Type B pancreatic cell (in vitro differentiated cells): ENCODE measurements at regions not wholly inside any gene's neighbourhood (a gene's known extent, or its start where the extent isn't known, plus 50 kb on each side); places are given as distances from the start of the nearest gene placed in this dataset.

Experiments used
- DNase-seq: peaks from one replicate; pipeline ENCODE4 v3.0.0; 2021; ENCODE audit warnings: mixed read lengths; ENCODE audit not compliant: unreplicated experiment; ENCODE audit errors: extremely low spot score
- H3K27ac Mint-ChIP-seq: 2 replicates; pipeline ENCODE4 v1.8.0; 2021; ENCODE audit warnings: mild to moderate bottlenecking, mixed read lengths
- H3K27me3 Mint-ChIP-seq: 2 replicates; pipeline ENCODE4 v1.8.0; 2021; ENCODE audit warnings: mixed read lengths
- H3K36me3 Mint-ChIP-seq: 2 replicates; pipeline ENCODE4 v1.8.0; 2021; ENCODE audit warnings: mixed read lengths
- H3K4me1 Mint-ChIP-seq: one replicate; pipeline ENCODE4 v1.8.0; 2021; ENCODE audit warnings: mixed read lengths; ENCODE audit not compliant: unreplicated experiment
- H3K4me3 Mint-ChIP-seq: 2 replicates; pipeline ENCODE4 v1.8.0; 2021; ENCODE audit warnings: mild to moderate bottlenecking, mixed read lengths
- H3K9me3 Mint-ChIP-seq: 2 replicates; pipeline ENCODE4 v1.8.0; 2021; ENCODE audit warnings: mixed read lengths
- CTCF ChIP-seq: fragments of 200-600 bp; sonication (generic); conservative IDR thresholded peaks from 2 replicates; pipeline ENCODE4 v1.5.0; 2021; ENCODE audit warnings: antibody characterized with exemption, mild to moderate bottlenecking

- TF ChIP-seq CTCF = no peak
- no peak overlapping the region for H3K4me3 Mint-ChIP-seq
- H3K9me3 Mint-ChIP-seq = no peaks in the 10 kb centered on the region
- DNase-seq = no peak
- H3K27me3 Mint-ChIP-seq = no peaks in the 10 kb centered on the region
- no peaks in the 10 kb centered on the region for H3K36me3 Mint-ChIP-seq
- no peaks in the 10 kb centered on the region for H3K4me1 Mint-ChIP-seq
- no peak overlapping the region for H3K27ac Mint-ChIP-seq
Observed at GRCh38 chr7:85310301-85310700, 123.4 kb upstream of the SEMA3D start.

DNA sequence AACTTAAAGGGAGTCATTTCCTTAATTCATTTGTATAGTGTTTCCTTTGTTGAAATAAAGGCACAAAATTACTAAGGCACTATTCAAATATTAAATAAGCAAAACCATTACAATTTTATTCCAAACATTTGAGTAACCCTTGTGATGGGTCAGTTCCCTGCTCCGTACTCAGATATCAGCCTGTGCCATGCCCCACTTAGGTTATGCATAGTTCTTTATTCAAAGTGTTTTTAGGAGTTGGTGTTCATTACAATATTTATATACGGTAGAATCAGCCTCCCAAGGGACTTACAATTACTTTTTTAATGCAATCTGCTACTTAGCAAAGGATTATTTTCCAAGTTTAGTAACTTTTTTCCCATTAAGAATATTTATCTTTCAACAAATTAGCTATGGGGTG, 119.3 kb upstream of the SEMA3D start:
- H3K27me3 Mint-ChIP-seq = no peaks in the 10 kb centered on the region
- DNase-seq = no peak
- no peak for TF ChIP-seq CTCF
- no peaks in the 10 kb centered on the region for H3K9me3 Mint-ChIP-seq
- H3K36me3 Mint-ChIP-seq = no peaks in the 10 kb centered on the region
- H3K4me1 Mint-ChIP-seq = no peaks in the 10 kb centered on the region
- no peak overlapping the region for H3K27ac Mint-ChIP-seq
- no peak overlapping the region for H3K4me3 Mint-ChIP-seq

- Mint-ChIP-seq H3K36me3 (no peaks in the 10 kb centered on the region), H3K27me3 (no peaks in the 10 kb centered on the region), H3K27ac (no peak overlapping the region), H3K9me3 (peaks cover 4% of the 10 kb centered on the region), H3K4me1 (no peaks in the 10 kb centered on the region), H3K4me3 (no peak overlapping the region)
- DNase-seq = no peak
- TF ChIP-seq CTCF = no peak
Observed at GRCh38 chr7:85294176-85294575, 107.3 kb upstream of the SEMA3D start.

GRCh38 chr7:85292908-85293576, 106.2 kb upstream of the SEMA3D start:
- Mint-ChIP-seq H3K36me3 (no peaks in the 10 kb centered on the region), H3K27me3 (no peaks in the 10 kb centered on the region), H3K27ac (no peak overlapping the region), H3K4me3 (no peak overlapping the region), H3K9me3 (peaks cover 4% of the 10 kb centered on the region), H3K4me1 (no peaks in the 10 kb centered on the region)
- DNase-seq = no peak
- TF ChIP-seq CTCF = no peak

GRCh38 chr7:85290269-85290668, 103.4 kb upstream of the SEMA3D start:
- Mint-ChIP-seq H3K4me3 (no peak overlapping the region), H3K27ac (no peak overlapping the region), H3K9me3 (peaks cover 4% of the 10 kb centered on the region), H3K36me3 (no peaks in the 10 kb centered on the region), H3K4me1 (peaks cover 12% of the 10 kb centered on the region), H3K27me3 (no peaks in the 10 kb centered on the region)
- no peak for DNase-seq
- TF ChIP-seq CTCF = no peak

DNA sequence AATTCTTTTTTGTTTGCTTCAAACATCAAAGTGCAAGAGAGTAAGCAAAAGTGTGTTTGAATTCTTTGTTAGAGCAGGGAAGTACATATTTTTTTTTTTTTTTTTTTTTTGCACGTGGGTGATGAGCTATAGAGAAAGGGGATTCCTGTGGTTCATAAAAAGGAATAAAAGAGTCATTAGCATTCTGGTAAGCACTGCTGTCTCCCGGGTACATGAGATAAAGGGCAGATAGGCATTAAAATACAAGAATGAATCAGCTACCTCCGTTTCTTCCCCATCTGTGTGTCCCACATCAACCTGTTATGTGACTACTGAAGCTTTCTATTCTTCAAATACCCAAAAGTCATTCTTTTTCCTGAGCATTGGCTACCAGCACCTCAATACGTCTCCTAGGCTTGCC, 102.4 kb upstream of the SEMA3D start:
- Mint-ChIP-seq H3K27ac (no peak overlapping the region), H3K4me1 (peaks cover 12% of the 10 kb centered on the region), H3K4me3 (no peak overlapping the region), H3K36me3 (no peaks in the 10 kb centered on the region), H3K27me3 (no peaks in the 10 kb centered on the region), H3K9me3 (peaks cover 4% of the 10 kb centered on the region)
- no peak for DNase-seq
- no peak for TF ChIP-seq CTCF
